Inferior parietal cortex (tissue), 1 donor: ENCODE measurements at regions not wholly inside any gene's neighbourhood (a gene's known extent, or its start where the extent isn't known, plus 50 kb on each side); places are given as distances from the start of the nearest gene placed in this dataset.

Experiments
- DNase-seq: peaks from one replicate; pipeline ENCODE4 v3.0.0-alpha.2; 2016; ENCODE audit errors: extremely low spot score

DNA sequence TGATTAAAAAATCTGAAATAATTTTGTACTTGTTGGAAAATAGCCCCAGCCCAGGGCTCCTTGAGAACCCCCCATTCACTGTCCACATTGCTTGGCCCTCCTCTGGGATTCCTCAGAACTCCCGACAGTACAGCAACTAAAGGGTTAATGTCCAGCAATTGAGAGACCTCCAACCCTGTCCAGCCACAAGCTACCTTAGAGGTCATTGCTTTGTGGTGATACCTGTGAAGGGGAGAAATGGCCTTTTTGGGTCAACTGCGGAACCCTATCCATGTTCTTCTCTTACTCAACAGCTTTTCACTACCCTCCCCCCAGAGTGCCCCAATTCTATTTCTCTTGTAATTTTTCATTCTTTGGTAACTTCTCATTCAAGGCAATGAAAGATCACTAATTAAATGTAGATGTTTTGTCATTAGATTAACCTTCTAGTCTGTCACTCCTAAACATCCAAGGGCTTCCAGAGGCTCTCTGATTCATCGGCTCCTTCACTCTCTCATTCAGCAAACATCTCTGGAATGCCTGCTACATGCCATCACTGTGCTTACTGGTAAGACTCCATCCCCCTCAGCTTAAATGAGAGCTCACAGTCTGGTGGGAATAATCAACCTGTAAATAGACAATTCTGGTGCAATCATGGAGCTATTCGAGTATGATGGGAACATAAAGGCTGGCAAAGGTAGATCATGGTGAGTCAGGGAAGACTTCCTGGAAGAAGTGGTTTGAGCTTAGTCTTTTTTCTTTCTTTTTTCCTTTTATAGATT is 241.4 kb upstream of the PGRMC2 start:
- DNase-seq = no peak

DNA sequence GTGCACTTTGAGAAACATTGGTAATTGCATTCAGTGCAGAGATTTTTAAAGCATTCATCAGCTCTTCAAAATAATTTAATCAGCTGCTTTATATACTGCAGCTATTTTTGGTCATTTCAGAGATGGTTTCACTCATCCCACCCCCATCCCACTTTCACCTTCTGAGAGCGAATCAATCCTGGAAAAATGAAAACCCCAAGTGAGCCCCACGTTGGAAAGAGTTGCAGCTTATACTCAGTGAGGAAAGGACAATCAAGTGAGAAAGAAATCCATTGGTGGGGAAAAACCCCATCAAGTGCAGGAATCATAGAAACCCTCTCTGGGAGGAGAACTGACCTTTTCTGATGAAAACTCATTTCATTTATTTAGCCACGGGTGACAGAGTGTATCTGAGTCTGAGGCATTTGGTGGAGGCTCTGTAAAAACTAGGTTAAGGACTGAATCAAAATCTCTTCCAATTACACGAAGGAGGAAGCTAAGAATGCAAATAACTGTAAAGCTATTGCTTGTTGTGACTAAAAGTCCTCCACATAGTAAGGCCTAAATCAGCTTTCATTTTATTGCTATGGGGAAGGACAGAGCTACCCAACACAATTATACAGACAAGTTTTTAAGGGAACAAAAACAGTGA is 240.4 kb upstream of the PGRMC2 start:
- DNase-seq = no peak

DNA sequence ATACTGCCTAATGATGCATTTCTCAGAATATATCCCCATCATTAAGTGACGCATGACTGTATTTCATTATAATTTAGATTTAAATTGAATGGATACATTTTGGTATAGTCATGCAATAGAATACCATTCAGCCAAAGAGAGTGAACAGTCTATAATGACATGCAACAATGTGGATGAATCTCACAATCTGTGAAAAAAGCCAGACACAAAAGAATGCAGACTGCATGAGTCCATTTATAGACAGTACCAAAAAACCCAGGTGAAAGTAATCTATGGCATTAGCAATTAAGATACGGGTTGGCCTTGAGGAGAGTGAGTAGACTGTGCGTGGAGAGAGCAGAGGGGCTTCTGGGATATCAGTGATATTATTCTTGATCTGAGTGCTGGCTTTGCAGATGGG is 239.7 kb upstream of the PGRMC2 start:
- DNase-seq = no peak

DNA sequence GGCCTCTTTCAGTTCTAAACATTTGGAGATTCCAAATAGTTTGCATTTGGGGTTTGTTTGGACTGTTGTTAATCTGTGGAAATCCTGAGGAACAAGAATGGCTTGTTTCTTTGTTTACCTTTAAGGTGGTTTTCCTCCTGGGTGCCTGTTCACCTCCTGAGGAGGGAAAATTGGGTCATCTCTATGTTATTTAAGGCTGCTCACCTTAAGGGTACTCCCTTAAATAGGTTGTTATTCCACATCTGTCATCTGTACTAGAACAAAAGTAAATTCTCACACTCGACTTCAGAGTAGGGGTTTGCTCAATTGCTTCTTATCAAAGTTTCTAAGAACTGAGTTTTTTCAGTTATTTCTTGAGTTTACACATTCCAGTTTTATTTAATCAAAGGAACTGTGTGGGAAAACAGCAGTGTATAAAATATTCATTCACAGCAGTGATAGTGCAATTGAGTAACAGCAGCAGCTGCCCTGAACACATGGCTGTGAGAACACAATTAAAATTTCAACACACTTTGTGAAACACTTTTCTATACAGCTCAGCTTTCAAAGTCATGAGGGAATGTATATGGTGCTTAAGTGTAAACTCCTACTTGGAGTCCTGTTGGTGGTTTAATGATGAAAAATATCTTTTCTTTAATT is 238.5 kb upstream of the PGRMC2 start:
- no peak for DNase-seq

DNA sequence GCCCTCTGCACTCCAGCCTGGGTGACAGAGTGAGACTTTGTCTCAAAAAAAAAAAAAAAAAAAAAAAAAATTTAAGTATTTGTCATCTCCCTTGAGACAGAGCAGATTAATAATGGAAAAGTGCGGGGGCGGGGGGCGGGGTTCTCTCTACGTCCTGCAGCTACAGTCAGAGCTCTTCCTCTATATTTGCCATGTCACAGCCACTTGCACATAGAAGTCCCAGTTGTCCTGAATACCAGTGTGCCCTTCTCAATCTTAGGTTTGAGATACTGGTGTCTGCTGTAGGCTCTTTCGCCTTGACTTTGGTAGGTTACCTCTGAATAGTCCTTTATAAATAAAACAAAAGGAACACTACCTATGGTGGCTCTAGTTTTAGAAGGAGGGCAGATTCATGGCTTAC is 237.8 kb upstream of the PGRMC2 start:
- DNase-seq = no peak

DNA sequence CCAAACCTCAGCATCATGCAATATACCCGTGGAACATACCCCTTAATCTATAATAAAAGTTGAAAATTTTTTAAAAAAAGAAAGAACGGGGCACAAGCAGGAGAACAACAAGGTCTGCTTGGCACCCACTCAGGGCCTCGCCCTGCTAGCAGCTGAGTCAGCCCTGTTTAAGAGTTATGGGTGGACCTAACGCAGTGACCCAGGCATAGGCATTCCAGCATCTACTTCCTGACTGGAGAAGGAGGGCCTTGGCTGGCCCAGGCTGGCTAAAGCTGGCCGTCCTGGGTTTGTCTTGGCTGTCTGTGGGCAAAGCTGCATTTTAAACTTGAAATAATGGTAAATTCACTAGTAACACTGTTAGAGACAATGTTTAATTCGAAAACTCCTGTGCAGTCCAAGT is 236.7 kb upstream of the PGRMC2 start:
- no peak for DNase-seq

DNA sequence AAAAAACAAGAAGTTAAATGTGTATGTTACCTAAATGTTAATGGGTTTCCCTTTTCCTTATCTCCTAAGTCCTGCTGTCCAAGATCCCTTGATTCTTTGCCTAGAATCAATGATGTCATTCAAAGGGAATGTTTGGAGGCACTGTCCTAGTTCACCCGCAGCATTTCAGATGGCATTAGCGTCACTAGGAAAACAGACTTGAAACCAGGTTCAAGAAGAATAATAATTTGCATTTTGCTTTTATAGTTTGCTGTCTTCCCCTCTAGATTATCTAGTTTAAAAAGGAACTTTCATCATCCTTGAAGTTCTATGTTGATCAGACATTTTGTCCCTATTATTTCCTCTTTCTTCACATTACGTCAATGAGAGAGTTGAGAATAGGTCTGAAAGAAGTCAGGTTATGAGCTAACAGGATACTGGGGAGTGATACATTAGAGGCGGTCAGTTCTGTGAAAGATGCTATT is 234.1 kb upstream of the PGRMC2 start:
- DNase-seq = no peak

DNA sequence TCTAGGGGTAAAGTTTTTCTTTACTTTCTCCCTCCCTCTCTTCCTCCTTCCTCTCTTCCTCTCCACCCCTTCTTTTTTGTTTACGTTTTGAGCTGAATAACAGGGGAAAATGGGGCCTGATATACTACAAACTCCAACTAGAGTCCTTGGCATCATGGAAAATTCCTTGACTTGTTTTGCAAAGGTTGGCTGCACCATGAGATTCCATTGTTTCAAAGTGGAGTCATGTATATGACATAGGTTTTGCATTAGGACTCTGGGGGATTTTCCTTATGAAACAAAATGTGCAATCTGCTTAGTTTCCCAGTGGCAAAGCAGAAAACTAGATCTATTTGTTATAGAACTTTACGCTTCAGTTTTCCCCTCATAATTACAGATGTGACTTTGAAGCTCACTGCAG is 233.5 kb upstream of the PGRMC2 start:
- no peak for DNase-seq

DNA sequence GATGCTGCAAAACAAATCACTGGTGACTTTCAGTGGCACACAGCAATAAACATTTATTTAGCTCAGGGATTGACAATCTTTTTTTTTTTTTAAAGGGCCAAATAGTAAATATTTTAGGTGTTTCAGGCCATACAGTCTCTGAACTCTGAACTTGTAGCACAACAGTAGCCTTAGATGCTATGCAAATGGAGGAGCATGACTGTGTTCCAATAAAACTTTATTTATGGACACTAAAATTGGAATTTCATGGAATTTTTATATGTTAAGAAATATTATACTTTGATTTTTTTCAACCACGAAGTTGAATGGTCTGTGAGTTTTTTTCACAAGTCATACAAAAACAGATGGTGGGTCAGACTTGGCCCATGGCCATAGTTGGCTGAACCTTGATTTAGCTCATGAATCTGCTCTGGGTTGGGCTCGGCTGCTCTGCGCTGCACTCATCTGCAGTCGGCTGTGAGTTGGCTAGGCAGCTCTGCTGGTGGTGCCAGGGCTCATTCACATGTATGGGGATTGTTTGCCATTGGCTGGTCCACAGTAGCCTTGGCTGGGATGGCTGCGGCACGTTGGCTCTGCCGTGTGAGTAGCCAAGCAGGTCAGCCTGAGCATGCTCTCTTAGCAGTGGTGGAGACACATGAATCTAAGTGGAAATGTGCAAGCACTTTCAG is 231.7 kb upstream of the PGRMC2 start:
- DNase-seq = no peak

DNA sequence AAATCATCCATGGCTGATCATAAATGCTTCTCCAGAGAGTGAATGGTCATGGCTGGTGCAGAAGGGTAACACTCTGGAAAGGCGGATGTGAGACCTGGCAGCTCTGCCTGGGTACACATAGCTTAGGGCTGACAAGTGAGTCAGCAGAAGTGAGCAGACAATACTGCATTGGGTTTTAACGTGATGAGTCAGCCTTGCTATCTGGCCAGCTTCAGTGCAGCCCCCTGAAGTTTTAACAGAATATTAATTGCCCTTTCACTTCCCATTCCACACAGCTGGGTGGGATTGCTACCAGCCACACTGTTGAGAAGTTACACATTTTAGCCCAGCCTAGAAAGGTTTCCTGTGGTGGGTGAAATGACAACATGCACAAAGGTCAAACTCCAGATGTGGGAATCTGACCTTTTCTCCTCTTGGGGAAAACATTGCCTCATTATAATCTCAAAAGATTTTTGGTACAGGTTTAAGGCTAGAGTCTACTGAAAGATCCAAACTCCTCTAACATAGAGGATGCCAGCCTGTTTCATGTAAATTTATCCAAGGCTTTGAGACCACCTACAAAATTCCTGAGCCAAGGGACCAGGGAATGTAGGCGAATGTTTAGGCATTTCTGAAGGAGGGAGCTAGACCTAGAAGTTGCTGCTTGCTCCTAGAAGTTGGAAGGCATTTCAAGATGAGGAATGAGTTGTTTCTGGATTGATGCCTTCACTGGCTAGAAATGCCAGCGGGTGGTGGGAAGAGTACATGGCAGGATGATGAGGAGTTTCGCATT is 230.3 kb upstream of the PGRMC2 start:
- peak; percentile 4 for DNase-seq

DNA sequence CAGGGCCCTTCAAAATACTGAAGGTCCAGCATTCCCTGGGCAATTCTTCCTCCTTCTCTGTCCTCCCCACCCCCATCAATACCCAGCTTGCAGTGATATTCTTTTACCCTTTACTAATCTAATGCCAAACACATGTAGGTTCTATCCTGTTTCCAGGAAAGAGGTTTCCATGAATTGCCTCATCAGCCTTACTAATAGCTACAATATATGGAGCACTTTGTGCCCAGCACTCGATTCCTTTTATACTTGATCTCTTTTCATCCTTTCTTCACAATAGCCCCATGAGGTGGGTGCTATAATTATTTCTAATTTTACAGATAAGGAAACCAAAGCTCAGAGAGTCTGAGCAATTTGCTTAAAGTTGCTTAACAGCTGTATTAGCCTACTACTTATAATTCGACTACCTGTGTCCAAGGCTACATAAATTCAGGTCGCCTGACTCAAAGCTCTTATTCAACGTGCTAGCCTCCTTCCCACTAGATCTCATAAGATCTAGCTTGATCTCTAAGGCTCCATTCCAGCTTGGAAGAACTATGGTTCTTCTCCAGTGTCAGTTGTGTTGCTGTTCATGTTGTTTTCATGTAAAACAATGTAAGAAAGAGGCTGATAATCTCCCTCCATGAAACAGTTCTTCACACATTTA is 229.6 kb upstream of the PGRMC2 start:
- no peak for DNase-seq

DNA sequence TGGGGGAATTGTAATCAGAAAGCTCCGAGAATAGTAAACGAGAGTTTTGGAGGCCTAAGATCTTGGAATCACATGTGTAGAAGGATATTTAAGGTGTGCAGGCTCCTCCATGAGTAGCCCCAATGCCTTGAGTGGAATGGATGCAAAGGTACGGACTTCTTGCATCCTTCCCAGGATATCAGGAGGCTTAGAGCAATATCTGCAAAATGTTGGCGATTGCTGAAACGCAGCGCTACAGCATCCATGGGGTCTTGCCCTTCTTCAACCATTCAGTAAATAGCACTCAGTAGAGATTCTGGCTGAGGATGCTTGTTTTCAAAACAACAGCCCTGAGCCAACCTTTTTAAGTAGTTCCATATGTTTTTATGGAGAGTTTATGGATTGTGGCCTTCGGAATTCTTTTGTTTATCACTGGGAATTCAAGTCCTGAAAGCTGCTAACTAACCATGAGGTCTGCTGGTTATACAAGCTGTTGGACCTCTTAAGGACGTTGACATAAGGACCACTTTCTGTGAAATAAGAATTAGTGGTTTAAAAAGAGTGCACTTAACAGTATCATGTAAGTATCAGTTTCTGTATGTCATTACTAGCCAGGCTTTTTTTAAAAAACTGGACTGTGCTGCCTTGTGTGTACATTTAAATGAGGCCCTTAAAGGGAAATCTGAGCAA is 228.8 kb upstream of the PGRMC2 start:
- DNase-seq = no peak

DNA sequence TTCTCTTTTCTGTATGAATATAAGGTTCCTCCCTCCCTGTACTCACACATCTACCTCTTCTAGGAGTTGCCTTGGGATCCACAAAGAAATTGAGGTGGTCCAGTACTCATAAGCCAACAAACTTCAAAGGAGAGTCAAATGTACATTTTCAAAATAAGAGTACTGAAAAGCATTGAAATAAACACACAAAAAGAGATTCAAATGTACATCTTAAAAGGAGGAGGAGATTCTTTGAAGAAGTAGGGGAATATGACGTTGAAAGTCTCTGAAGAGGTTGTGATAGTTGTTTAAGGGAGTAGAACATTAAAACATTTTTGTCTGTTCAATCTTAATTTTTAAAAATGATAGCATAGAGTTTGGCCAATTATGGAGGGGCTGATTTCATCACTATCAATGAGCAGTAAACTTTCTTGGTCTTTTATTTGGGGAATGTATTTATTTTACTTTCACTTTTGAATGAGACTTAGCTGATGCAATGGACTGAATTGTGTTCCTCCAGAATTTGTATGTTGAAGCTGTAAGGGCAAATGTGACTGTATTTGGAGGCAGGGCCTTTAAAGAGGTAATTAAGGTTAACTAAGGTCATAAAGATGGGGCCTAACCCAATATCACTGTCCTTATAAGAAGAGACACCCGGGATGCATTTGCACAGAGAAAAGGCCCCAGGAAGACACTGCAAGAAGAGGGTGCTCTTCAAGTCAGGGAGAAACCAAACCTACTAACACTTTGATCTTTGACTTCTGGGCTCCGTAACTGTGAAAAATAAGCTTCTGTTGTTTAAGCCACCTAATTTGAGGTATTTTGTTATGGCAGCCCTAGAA is 226.3 kb upstream of the PGRMC2 start:
- no peak for DNase-seq

DNA sequence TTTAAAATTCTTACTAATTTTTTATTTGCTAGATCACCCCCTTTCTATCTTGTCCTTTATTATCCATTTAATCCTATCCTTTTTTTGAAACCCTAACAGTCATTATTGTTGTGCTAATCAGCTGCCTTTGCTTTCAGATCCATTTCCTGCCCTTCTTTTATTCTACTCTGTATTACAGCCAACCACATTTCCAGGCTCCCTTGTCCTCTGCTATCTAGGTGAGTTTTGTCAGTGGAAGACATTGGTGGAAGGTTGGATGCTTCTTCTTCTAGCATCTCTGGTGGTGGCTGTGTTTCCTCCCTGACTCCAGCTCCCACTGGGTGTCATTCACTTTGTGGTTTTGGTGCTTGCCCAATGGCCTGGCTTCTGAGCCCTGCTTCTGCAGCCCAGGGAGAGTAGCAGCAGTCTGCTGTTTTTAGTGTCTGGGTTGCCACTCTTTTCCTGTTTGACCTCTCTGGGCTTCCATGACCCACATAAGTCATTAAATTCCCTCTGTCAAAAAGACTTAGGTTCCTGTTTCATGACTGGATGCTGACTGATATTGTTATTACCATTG is 225.2 kb upstream of the PGRMC2 start:
- DNase-seq = no peak

DNA sequence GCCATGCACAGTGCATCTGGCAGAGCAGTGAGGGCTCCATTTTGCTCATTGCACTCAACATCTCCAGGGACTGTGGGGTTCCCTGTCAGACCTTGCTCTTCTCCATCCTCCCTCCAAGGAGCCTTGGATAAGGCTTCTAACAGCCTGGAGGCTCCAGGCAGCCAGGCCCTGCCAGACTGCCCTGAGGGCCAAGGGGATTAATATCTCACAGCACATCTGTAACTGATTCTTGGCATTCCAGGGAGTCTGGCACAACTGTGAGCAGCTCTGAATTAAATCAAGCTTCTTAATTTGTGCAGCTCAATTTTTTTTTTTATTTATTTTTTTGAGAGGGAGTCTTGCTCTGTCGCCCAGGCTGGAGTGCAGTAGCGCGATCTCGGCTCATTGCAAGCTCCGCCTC is 224.5 kb upstream of the PGRMC2 start:
- no peak for DNase-seq

DNA sequence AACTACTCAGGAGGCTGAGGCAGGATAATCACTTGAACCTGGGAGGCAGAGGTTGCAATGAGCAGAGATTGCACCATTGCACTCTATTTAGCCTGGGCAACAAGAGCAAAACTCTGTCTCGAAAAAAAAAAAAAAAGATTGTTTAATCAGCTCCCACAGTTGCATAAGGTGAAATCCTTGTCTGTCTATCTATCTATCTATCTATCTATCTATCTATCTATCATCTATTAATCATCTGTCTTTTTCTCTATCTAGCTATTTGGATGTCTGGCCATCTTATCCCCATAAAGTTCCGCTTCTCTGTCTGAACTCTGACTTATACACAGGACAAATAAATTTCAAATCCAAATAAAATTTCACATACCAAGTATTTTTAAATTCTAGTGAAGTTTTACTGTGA is 223.2 kb upstream of the PGRMC2 start:
- DNase-seq = no peak

DNA sequence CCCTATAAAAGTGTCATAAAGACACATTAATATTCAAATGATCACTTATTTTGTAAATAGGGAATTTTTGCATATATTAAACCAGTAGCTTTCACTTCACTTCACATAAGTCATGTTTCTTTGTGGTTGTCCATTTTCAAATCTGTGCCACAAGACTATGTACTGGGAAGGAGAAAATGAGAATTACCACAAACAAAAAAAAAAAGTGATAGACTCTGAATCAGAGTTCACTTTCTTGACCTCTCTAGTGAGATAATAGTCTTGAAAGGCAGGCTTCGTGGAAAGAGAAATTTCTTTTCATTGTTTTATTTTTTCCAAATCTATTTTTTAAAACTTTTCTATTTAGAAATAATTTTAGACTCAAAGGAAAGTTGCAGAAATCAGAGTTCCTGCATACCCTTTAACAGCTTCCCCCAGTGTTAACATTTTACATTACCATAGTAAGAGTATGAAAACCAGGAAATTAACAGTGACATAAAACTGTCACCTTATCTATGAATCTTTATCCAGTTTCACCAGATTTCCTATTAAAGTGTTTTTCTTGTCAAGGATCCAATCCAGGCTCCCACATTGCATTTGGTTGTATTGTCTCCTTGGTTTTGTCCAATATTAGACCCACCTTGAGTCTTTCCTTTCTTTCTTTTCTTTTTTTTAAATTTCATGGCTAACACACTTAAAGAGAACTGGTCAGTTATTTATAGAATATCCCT is 215.4 kb upstream of the PGRMC2 start:
- DNase-seq = no peak

DNA sequence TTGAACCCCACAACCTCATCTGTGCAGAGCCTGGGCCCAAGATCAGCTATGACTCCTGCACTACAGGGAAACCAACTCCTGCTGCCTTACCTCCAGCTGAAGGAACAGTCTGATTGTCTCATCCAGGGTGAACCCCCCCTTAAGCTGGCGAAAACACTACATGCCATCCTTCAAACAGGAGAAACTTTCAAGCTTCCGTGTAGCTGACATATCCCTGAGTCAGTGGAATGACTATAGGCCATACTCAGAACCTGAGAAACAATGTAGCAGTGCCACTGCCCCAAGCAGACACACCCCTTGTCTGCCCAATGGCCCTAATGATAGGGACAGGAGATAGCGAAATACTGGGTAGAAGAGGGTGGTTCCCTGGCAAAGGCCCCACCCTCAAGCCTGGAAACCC is 213.6 kb upstream of the PGRMC2 start:
- DNase-seq = no peak
